Mesenchymal stem cell (in vitro differentiated cells and primary cell): ENCODE measurements at regions not wholly inside any gene's neighbourhood (a gene's known extent, or its start where the extent isn't known, plus 50 kb on each side); places are given as distances from the start of the nearest gene placed in this dataset.

Experiments used
- DNase-seq: peaks from one replicate; pipeline ENCODE4 v3.0.0-alpha.2; 2013
- H2AFZ ChIP-seq: one replicate; pipeline ENCODE4 v1.6.1; 2013; ENCODE audit warnings: low read depth, mild to moderate bottlenecking, control low read depth, inconsistent platforms, low read length, moderate library complexity
- H2AK5ac ChIP-seq: 2 replicates; pipeline ENCODE4 v1.6.1; 2013; ENCODE audit warnings: low read length, moderate library complexity, mild to moderate bottlenecking, inconsistent platforms; ENCODE audit not compliant: severe bottlenecking
- H2BK120ac ChIP-seq: one replicate; pipeline ENCODE4 v1.6.1; 2013; ENCODE audit warnings: low read depth, mild to moderate bottlenecking, inconsistent platforms, low read length, moderate library complexity
- H2BK12ac ChIP-seq, 2 experiments: one replicate each; pipeline ENCODE4 v1.6.1; 2013; ENCODE audit warnings: inconsistent platforms in 2 of 2, low read length in 2 of 2, mild to moderate bottlenecking in 2 of 2, moderate library complexity in 2 of 2, control low read depth in 1 of 2
- H2BK15ac ChIP-seq: one replicate; pipeline ENCODE4 v1.6.1; 2013; ENCODE audit warnings: mild to moderate bottlenecking, low read depth, inconsistent platforms; ENCODE audit not compliant: poor library complexity, severe bottlenecking
- H2BK5ac ChIP-seq: 2 replicates; pipeline ENCODE4 v1.6.1; 2013; ENCODE audit warnings: low read depth, mild to moderate bottlenecking, low read length, control low read depth, inconsistent platforms; ENCODE audit not compliant: poor library complexity, severe bottlenecking
- H3K14ac ChIP-seq, 2 experiments: one replicate each; pipeline ENCODE4 v1.6.1; 2013; ENCODE audit warnings: inconsistent platforms in 2 of 2, low read length in 2 of 2, control low read depth in 1 of 2, mild to moderate bottlenecking in 1 of 2, moderate library complexity in 1 of 2
- H3K18ac ChIP-seq, 2 experiments: one replicate each; pipeline ENCODE4 v1.6.1; 2013; ENCODE audit warnings: inconsistent platforms in 2 of 2, low read length in 2 of 2, control low read depth in 1 of 2, low read depth in 1 of 2, mild to moderate bottlenecking in 1 of 2
- H3K23ac ChIP-seq, 2 experiments: one replicate each; pipeline ENCODE4 v1.6.1; 2013; ENCODE audit warnings: inconsistent platforms in 2 of 2, low read length in 2 of 2, mild to moderate bottlenecking in 2 of 2, moderate library complexity in 2 of 2, control low read depth in 1 of 2
- H3K27ac ChIP-seq: 2 replicates; pipeline ENCODE4 v1.5.1; 2013; ENCODE audit warnings: mild to moderate bottlenecking, moderate library complexity, low read length, control low read depth, inconsistent platforms; ENCODE audit not compliant: poor library complexity, severe bottlenecking
- H3K27me3 ChIP-seq, 2 experiments: 2 replicates each; pipeline versions ENCODE4 v1.6.1 to v1.7.0; 2013; ENCODE audit warnings: low read length in 2 of 2, mild to moderate bottlenecking in 2 of 2, moderate library complexity in 2 of 2, control low read depth in 1 of 2, inconsistent platforms in 1 of 2; ENCODE audit not compliant: control insufficient read depth in 1 of 2, insufficient read depth in 1 of 2
- H3K36me3 ChIP-seq, 2 experiments: 2 replicates each; pipeline versions ENCODE4 v1.6.1 to v1.7.0; 2013; ENCODE audit warnings: low read length in 2 of 2, control low read depth in 1 of 2, inconsistent platforms in 1 of 2, low read depth in 1 of 2, mild to moderate bottlenecking in 1 of 2; ENCODE audit not compliant: insufficient read depth in 2 of 2, control insufficient read depth in 1 of 2
- H3K4ac ChIP-seq, 2 experiments: one replicate each; pipeline ENCODE4 v1.6.1; 2013; ENCODE audit warnings: inconsistent platforms in 2 of 2, low read length in 2 of 2, mild to moderate bottlenecking in 2 of 2, moderate library complexity in 2 of 2, control low read depth in 1 of 2, low read depth in 1 of 2
- H3K4me1 ChIP-seq: 2 replicates; pipeline ENCODE4 v1.6.1; 2013; ENCODE audit warnings: low read depth, low read length, control low read depth; ENCODE audit not compliant: control insufficient read depth, insufficient read depth
- H3K4me2 ChIP-seq: 2 replicates; pipeline ENCODE4 v1.6.1; 2013; ENCODE audit warnings: low read length, mild to moderate bottlenecking, inconsistent platforms; ENCODE audit not compliant: poor library complexity, severe bottlenecking
- H3K4me3 ChIP-seq, 2 experiments: 2 replicates each; pipeline versions ENCODE4 v1.5.1 to v1.7.0; 2013; ENCODE audit warnings: low read length in 2 of 2, mild to moderate bottlenecking in 2 of 2, control low read depth in 1 of 2, low read depth in 1 of 2; ENCODE audit not compliant: insufficient read depth in 1 of 2
- H3K79me1 ChIP-seq: replicated peaks from 2 replicates; pipeline ENCODE4 v1.6.1; 2013; ENCODE audit warnings: mild to moderate bottlenecking, control low read depth, low read length, inconsistent platforms; ENCODE audit not compliant: poor library complexity, severe bottlenecking
- H3K9ac ChIP-seq: 2 replicates; pipeline ENCODE4 v1.7.0; 2013; ENCODE audit warnings: mild to moderate bottlenecking, low read length, moderate library complexity
- H3K9me3 ChIP-seq: 2 replicates; pipeline ENCODE4 v1.7.0; 2013; ENCODE audit warnings: mild to moderate bottlenecking, low read length; ENCODE audit not compliant: control insufficient read depth
- H4K8ac ChIP-seq: one replicate; pipeline ENCODE4 v1.6.1; 2013; ENCODE audit warnings: inconsistent platforms, mild to moderate bottlenecking, low read length, moderate library complexity
- H4K91ac ChIP-seq: one replicate; pipeline ENCODE4 v1.6.1; 2013; ENCODE audit warnings: mild to moderate bottlenecking, low read length, inconsistent platforms
- WGBS: methylation state at CpG from one replicate; pipeline ENCODE4 v1.1.7; 2013; ENCODE audit warnings: mixed read lengths; 5-methylcytosine and 5-hydroxymethylcytosine counted together

DNA sequence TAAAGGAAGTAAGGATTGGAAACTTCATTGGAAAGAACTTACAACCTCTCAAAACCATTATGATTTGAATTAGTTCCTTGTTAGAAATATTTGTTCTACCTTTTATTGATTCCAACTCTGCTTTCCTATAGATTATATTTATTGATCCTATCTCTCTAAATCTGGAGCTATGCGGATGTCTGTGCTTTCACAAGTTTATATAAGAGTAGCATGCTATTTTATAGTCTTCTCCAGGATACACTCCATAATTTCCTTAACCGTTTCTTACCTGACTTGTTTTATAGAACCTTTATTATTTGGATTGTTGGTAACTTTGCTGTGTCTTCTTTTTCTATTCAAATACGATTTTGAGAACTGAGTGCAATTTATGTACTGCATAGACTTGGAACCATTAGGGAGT, 668.1 kb downstream of the RAPGEF2 start:
- no peak overlapping the region for H3K4me2 ChIP-seq

DNA sequence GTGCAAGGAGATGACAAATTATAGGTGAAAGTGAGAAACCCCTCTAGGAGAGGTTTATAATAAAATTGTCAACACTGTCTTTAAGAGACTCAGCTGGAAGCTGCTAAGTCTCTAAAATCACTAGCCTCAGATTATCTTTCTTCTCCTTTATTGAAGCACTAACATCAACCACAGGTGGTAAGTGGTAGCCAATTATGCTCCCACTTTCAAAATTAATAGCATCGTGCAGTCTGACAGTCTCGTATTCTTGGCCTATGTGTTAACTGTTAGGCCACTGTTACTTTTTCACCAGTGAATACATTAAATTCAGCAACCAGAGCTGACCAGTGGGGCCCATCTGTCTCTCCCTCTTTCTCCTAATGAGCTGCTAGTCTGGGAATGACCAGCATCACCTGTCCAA, 674.1 kb downstream of the RAPGEF2 start:
- Histone ChIP-seq H3K9ac (no peak overlapping the region), H3K36me3 (no peaks in the 10 kb centered on the region)

More for the DNA sequence above, 668.1 kb downstream of the RAPGEF2 start:
- Histone ChIP-seq H3K18ac (no peak overlapping the region), H3K79me1 (no peaks in the 10 kb centered on the region), H2AK5ac (no peak overlapping the region), H3K4ac (no peak overlapping the region), H4K8ac (no peak overlapping the region), H3K23ac (no peak overlapping the region), H2BK120ac (no peak overlapping the region), H2BK12ac (no peak overlapping the region), H4K91ac (no peak overlapping the region), H3K27ac (no peak overlapping the region), H3K9me3 (no peaks in the 10 kb centered on the region), H3K4me1 (no peaks in the 10 kb centered on the region), H3K27me3 (no peaks in the 10 kb centered on the region), H3K14ac (no peak overlapping the region), H2AFZ (no peak overlapping the region), H2BK5ac (no peak overlapping the region), H2BK15ac (no peak overlapping the region), H3K9ac (no peak overlapping the region), H3K4me3 (no peak overlapping the region), H3K36me3 (no peaks in the 10 kb centered on the region)
- WGBS = 0% methylated on average over 1 of the region's 3 CpGs
- DNase-seq = no peak

DNA sequence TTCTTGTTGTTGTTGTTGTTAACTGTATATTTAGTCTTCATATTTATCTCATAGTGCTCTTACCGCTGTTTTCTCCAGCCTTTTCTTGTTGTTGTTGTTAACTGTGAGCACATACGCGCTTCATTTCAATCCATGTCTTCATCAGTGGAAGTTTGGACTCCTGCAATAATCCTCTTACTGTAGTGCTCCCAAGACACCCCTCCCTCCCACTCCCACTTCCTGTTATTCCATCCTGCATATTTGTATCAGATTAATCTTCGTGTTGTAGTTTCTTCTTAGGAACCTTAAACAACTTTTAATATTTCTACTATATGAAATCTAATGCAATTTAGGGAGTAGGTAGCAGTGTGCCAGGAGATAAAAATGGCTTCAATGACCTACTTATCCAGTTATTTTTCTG, 674.8 kb downstream of the RAPGEF2 start:
- H3K4me3 ChIP-seq = no peak overlapping the region
- H3K9ac ChIP-seq = no peak overlapping the region
- no peaks in the 10 kb centered on the region for H3K79me1 ChIP-seq
- H3K36me3 ChIP-seq = no peaks in the 10 kb centered on the region
- H2AK5ac ChIP-seq = no peak overlapping the region
- DNase-seq = no peak
- no peak overlapping the region for H3K4me2 ChIP-seq
- no peak overlapping the region for H2AFZ ChIP-seq
- no peak overlapping the region for H3K18ac ChIP-seq
- H3K27me3 ChIP-seq = no peaks in the 10 kb centered on the region
- no peak overlapping the region for H3K4ac ChIP-seq
- no peak overlapping the region for H2BK5ac ChIP-seq
- H3K14ac ChIP-seq = no peak overlapping the region
- no peak overlapping the region for H2BK15ac ChIP-seq
- H3K4me1 ChIP-seq = no peaks in the 10 kb centered on the region
- H4K8ac ChIP-seq = no peak overlapping the region
- H3K23ac ChIP-seq = no peak overlapping the region
- H3K9me3 ChIP-seq = no peaks in the 10 kb centered on the region
- no peak overlapping the region for H3K27ac ChIP-seq
- 97% methylated on average over 3 of the region's 4 CpGs for WGBS
- no peak overlapping the region for H4K91ac ChIP-seq
- H2BK12ac ChIP-seq = no peak overlapping the region
- H2BK120ac ChIP-seq = no peak overlapping the region

More for the DNA sequence above, 674.1 kb downstream of the RAPGEF2 start:
- Histone ChIP-seq H3K4ac (no peak overlapping the region), H3K27ac (no peak overlapping the region), H4K91ac (no peak overlapping the region), H2BK120ac (no peak overlapping the region), H3K9me3 (no peaks in the 10 kb centered on the region), H3K4me3 (no peak overlapping the region), H2AK5ac (no peak overlapping the region), H3K18ac (no peak overlapping the region), H3K23ac (no peak overlapping the region), H2BK12ac (no peak overlapping the region), H3K27me3 (no peaks in the 10 kb centered on the region), H3K4me2 (no peak overlapping the region), H4K8ac (no peak overlapping the region), H2BK15ac (no peak overlapping the region), H3K4me1 (no peaks in the 10 kb centered on the region), H2BK5ac (no peak overlapping the region), H3K79me1 (no peaks in the 10 kb centered on the region), H2AFZ (peak overlapping the region; percentile 14), H3K14ac (no peak overlapping the region)
- DNase-seq = no peak
- WGBS = 90% methylated on average over 2 of the region's 2 CpGs

DNA sequence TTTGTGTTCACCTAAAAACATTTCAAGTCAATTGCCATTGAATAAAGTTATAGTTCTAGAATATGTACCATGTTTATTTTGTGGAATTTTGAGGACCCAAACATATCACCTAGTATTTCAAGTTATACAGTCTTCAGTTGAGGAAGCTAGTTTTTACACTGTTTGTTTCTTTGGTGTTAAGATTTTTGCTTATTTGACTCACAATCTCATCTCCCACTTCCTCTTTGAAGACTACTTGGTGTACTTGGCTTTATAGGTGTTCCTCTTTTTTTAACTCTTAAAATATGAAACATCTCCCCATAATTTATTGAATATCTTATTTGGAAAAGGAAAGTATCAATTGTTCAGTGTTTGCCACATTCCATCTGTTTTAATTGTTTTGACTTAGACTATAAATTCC, 675.4 kb downstream of the RAPGEF2 start:
- H2BK15ac ChIP-seq = no peak overlapping the region
- DNase-seq = no peak
- H3K36me3 ChIP-seq = no peaks in the 10 kb centered on the region
- no peaks in the 10 kb centered on the region for H3K27me3 ChIP-seq
- no peak overlapping the region for H3K4me2 ChIP-seq
- H3K4me1 ChIP-seq = no peaks in the 10 kb centered on the region
- H4K91ac ChIP-seq = no peak overlapping the region
- no peak overlapping the region for H2BK120ac ChIP-seq
- H3K27ac ChIP-seq = no peak overlapping the region
- no peak overlapping the region for H3K4ac ChIP-seq
- H2BK5ac ChIP-seq = no peak overlapping the region
- no peak overlapping the region for H3K4me3 ChIP-seq
- no peak overlapping the region for H2BK12ac ChIP-seq
- no peak overlapping the region for H4K8ac ChIP-seq
- H3K18ac ChIP-seq = no peak overlapping the region
- H3K14ac ChIP-seq = no peak overlapping the region
- no peak overlapping the region for H3K9ac ChIP-seq
- no peaks in the 10 kb centered on the region for H3K9me3 ChIP-seq
- no peak overlapping the region for H2AFZ ChIP-seq
- H2AK5ac ChIP-seq = no peak overlapping the region
- no peaks in the 10 kb centered on the region for H3K79me1 ChIP-seq
- H3K23ac ChIP-seq = no peak overlapping the region
